HG03460 (cell line): ENCODE measurements at regions not wholly inside any gene's neighbourhood (a gene's known extent, or its start where the extent isn't known, plus 50 kb on each side); places are given as distances from the start of the nearest gene placed in this dataset.
"Not testable (repeated sequence)": the region's sequence is repeated elsewhere in the genome, so short reads cannot be mapped to it uniquely, and the experiment has no call there.

ENCODE experiments used
- ATAC-seq: cut with Tn5 transposase; IDR thresholded peaks from one replicate; pipeline ENCODE4 v1.9.1; 2021; ENCODE audit not compliant: unreplicated experiment

- no peak for ATAC-seq
Measured at GRCh38 chr9:126166291-126166690, 160.3 kb upstream of the MVB12B start.

GRCh38 chr9:126166866-126167265, 159.8 kb upstream of the MVB12B start:
- no peak for ATAC-seq

- no peak for ATAC-seq
Measured at GRCh38 chr9:126169736-126170135, 156.9 kb upstream of the MVB12B start.

- no peak for ATAC-seq
Measured at GRCh38 chr9:126170286-126170823, 156.3 kb upstream of the MVB12B start.

GRCh38 chr9:126171641-126172040, 155.0 kb upstream of the MVB12B start:
- no peak for ATAC-seq

- no peak for ATAC-seq
Measured at GRCh38 chr9:126173401-126173800, 153.2 kb upstream of the MVB12B start.

- ATAC-seq: no peak
Measured at GRCh38 chr9:126173929-126174328, 152.7 kb upstream of the MVB12B start.

- no peak for ATAC-seq
Measured at GRCh38 chr9:126183266-126183665, 143.4 kb upstream of the MVB12B start.

GRCh38 chr9:126190994-126191393, 135.6 kb upstream of the MVB12B start:
- ATAC-seq: not testable (repeated sequence)

GRCh38 chr9:126198854-126199253, 127.8 kb upstream of the MVB12B start:
- ATAC-seq: no peak

GRCh38 chr9:126203313-126203712, 123.3 kb upstream of the MVB12B start:
- no peak for ATAC-seq

GRCh38 chr9:126204197-126204596, 122.4 kb upstream of the MVB12B start:
- ATAC-seq: no peak

GRCh38 chr9:126204708-126205225, 121.9 kb upstream of the MVB12B start:
- no peak for ATAC-seq

GRCh38 chr9:126205265-126205664, 121.4 kb upstream of the MVB12B start:
- ATAC-seq: no peak

- no peak for ATAC-seq
Measured at GRCh38 chr9:126205845-126206498, 120.7 kb upstream of the MVB12B start.

- ATAC-seq: no peak
Measured at GRCh38 chr9:126207256-126207655, 119.4 kb upstream of the MVB12B start.

- no peak for ATAC-seq
Measured at GRCh38 chr9:126208216-126208758, 118.3 kb upstream of the MVB12B start.

GRCh38 chr9:126211441-126212074, 115.1 kb upstream of the MVB12B start:
- ATAC-seq: no peak

GRCh38 chr9:126215486-126215885, 111.1 kb upstream of the MVB12B start:
- ATAC-seq: no peak

- no peak for ATAC-seq
Measured at GRCh38 chr9:126216826-126217225, 109.8 kb upstream of the MVB12B start.

GRCh38 chr9:126217250-126217653, 109.4 kb upstream of the MVB12B start:
- ATAC-seq: no peak

- no peak for ATAC-seq
Measured at GRCh38 chr9:126217797-126218196, 108.8 kb upstream of the MVB12B start.
